Thyroid gland (tissue), 4 donors: ENCODE measurements at regions not wholly inside any gene's neighbourhood (a gene's known extent, or its start where the extent isn't known, plus 50 kb on each side); places are given as distances from the start of the nearest gene placed in this dataset.

Experiments used
- CTCF ChIP-seq, 6 experiments: fragments of 200-600 bp in 3 of 6; fragments of 450-650 bp in 3 of 6; sonication (generic) in 3 of 6; IDR thresholded peaks; one replicate each; pipeline ENCODE4 v1.5.1; 2016 to 2019; ENCODE audit warnings: antibody characterized with exemption in 6 of 6, mild to moderate bottlenecking in 2 of 6, inconsistent platforms in 1 of 6, moderate library complexity in 1 of 6
- POLR2A ChIP-seq, 2 donors: fragments of 450-650 bp; IDR thresholded peaks; one replicate each; pipeline ENCODE4 v1.6.1; 2017; ENCODE audit warnings: antibody characterized with exemption in 2 of 2, mild to moderate bottlenecking in 2 of 2, moderate library complexity in 1 of 2

- no peak for TF ChIP-seq CTCF (IDR thresholded peaks at IDR 0.05)
- no peak for TF ChIP-seq POLR2A (IDR thresholded peaks at IDR 0.05)
Observed at GRCh38 chr10:44195112-44196007, 189.5 kb downstream of the CXCL12 start.
